Loucy (cell line): ENCODE measurements at regions not wholly inside any gene's neighbourhood (a gene's known extent, or its start where the extent isn't known, plus 50 kb on each side); places are given as distances from the start of the nearest gene placed in this dataset.

Experiments used
- H2AFZ ChIP-seq: fragments of 200-600 bp; sonication (generic); 2 replicates; pipeline ENCODE4 v1.6.0; 2016; ENCODE audit warnings: antibody characterized with exemption, mild to moderate bottlenecking, low read length, moderate library complexity
- H3F3A ChIP-seq: fragments of 200-600 bp; 2 replicates; pipeline ENCODE4 v1.6.0; 2016; ENCODE audit warnings: antibody characterized with exemption, low read depth, mild to moderate bottlenecking
- H3K27me3 ChIP-seq: fragments of 200-600 bp; sonication (generic); 2 replicates; pipeline ENCODE4 v1.6.1; 2014; ENCODE audit warnings: low read length, mild to moderate bottlenecking; ENCODE audit not compliant: insufficient read depth, poor library complexity, severe bottlenecking
- H3K36me3 ChIP-seq: fragments of 200-600 bp; sonication (generic); 2 replicates; pipeline ENCODE4 v1.6.1; 2016; ENCODE audit warnings: low read length; ENCODE audit not compliant: insufficient read depth
- H3K4me1 ChIP-seq: fragments of 200-600 bp; sonication (generic); 2 replicates; pipeline ENCODE4 v1.5.1; 2014; ENCODE audit warnings: low read length, mild to moderate bottlenecking; ENCODE audit not compliant: insufficient read depth, poor library complexity, severe bottlenecking
- H3K4me2 ChIP-seq: fragments of 200-600 bp; sonication (generic); 2 replicates; pipeline ENCODE4 v1.6.0; 2014; ENCODE audit warnings: antibody characterized with exemption, low read length, low read depth, mild to moderate bottlenecking; ENCODE audit not compliant: poor library complexity, severe bottlenecking
- H3K4me3 ChIP-seq: fragments of 200-600 bp; sonication (generic); 2 replicates; pipeline ENCODE4 v1.5.1; 2014; ENCODE audit warnings: low read length, mild to moderate bottlenecking, mixed read lengths; ENCODE audit not compliant: poor library complexity, severe bottlenecking
- H3K79me2 ChIP-seq: fragments of 200-600 bp; sonication (generic); 2 replicates; pipeline ENCODE4 v1.6.1; 2014; ENCODE audit warnings: low read length; ENCODE audit not compliant: insufficient read depth
- H3K9ac ChIP-seq: fragments of 200-600 bp; sonication (generic); 2 replicates; pipeline ENCODE4 v1.6.0; 2014; ENCODE audit warnings: mild to moderate bottlenecking, low read depth, low read length, moderate library complexity; ENCODE audit not compliant: poor library complexity, severe bottlenecking
- H3K9me2 ChIP-seq: fragments of 200-600 bp; sonication (generic); replicated peaks from 2 replicates; pipeline ENCODE4 v1.6.1; 2016; ENCODE audit warnings: low read depth, low read length, mixed read lengths
- H3K9me3 ChIP-seq: fragments of 200-600 bp; sonication (generic); 2 replicates; pipeline ENCODE4 v1.6.1; 2014; ENCODE audit warnings: mild to moderate bottlenecking, antibody characterized with exemption, low read length, low read depth; ENCODE audit not compliant: insufficient read depth
- H4K20me1 ChIP-seq: fragments of 200-600 bp; sonication (generic); 2 replicates; pipeline ENCODE4 v1.6.0; 2014; ENCODE audit warnings: antibody characterized with exemption, low read length, mild to moderate bottlenecking; ENCODE audit not compliant: insufficient read depth, poor library complexity, severe bottlenecking
- EZH2phosphoT487 ChIP-seq: fragments of 200-600 bp; IDR thresholded peaks from 2 replicates; pipeline ENCODE4 v1.6.1; 2018; ENCODE audit warnings: antibody characterized with exemption, mild to moderate bottlenecking, moderate library complexity, borderline replicate concordance
- TF ChIP-seq, protein P1 (sequence below): fragments of 200-600 bp; sonication (generic); conservative IDR thresholded peaks from 2 replicates; pipeline ENCODE4 v1.5.1; 2014; ENCODE audit warnings: mild to moderate bottlenecking, antibody characterized with exemption, low read length

DNA sequence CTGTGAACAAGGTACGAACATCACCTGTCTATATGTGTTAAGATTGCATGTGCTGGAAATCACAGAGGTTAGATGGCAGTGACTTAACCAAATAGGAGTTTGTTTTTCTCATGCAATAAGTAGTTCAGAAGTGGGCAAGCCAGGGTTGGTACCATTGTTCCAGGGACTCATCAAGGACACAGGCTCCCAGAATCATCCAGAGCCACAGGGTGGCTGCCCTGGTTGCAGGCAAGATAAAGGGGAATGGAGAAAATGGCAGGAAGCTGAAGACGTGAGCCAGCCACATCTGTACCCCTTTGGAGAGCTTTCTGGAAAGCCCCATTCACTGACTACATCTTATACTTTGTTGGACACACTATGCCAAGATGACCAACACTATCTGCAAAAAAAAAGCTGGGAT is 126.0 kb upstream of the IL12B start:
- no peak overlapping the region for H2AFZ ChIP-seq

DNA sequence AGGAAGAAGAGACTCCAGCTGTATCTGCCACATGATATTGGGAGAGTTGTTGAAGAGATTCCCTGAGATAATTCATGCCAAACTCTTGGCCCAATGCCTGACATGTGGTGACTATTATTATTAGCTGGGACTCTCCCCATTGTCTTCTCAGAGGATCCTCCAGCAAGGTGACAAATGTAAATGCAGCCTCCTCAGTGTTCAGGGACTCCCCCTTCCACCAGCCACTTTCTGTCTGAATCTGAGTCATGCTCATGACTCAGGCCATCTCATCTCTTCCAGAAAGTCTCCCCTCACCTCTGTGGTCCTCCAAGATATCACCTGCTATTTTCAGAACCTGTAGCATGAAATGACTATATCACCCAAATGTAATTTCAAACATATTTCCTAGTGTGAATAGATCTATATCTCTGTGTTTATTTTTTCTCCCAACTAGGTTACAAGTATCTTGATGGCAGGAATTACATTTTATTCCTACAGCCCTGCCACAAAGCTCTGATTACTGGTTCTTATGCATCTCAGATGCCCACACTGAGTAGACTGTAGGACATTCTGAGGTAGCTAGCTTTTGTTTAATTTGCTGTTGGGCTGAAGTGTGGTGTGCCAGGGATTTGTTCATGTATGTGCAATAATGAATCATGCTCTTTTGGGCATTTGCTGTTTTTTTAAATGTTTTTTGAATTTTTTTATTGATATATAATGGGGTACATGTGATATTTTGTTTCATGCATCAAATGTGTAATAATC is 126.6 kb upstream of the IL12B start:
- Histone ChIP-seq H3K9me3 (no peaks in the 10 kb centered on the region), H3K79me2 (no peaks in the 10 kb centered on the region), H2AFZ (no peak overlapping the region), H4K20me1 (no peaks in the 10 kb centered on the region), H3K36me3 (no peaks in the 10 kb centered on the region), H3F3A (no peaks in the 10 kb centered on the region), H3K4me2 (no peak overlapping the region), H3K9me2 (no peaks in the 10 kb centered on the region), H3K4me3 (no peak overlapping the region), H3K4me1 (no peaks in the 10 kb centered on the region), H3K27me3 (no peaks in the 10 kb centered on the region), H3K9ac (no peak overlapping the region)
- TF ChIP-seq, protein P1, sequence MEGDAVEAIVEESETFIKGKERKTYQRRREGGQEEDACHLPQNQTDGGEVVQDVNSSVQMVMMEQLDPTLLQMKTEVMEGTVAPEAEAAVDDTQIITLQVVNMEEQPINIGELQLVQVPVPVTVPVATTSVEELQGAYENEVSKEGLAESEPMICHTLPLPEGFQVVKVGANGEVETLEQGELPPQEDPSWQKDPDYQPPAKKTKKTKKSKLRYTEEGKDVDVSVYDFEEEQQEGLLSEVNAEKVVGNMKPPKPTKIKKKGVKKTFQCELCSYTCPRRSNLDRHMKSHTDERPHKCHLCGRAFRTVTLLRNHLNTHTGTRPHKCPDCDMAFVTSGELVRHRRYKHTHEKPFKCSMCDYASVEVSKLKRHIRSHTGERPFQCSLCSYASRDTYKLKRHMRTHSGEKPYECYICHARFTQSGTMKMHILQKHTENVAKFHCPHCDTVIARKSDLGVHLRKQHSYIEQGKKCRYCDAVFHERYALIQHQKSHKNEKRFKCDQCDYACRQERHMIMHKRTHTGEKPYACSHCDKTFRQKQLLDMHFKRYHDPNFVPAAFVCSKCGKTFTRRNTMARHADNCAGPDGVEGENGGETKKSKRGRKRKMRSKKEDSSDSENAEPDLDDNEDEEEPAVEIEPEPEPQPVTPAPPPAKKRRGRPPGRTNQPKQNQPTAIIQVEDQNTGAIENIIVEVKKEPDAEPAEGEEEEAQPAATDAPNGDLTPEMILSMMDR = no peak
- TF ChIP-seq EZH2phosphoT487 = no peak

More for the DNA sequence above, 126.0 kb upstream of the IL12B start:
- Histone ChIP-seq H3K79me2 (no peaks in the 10 kb centered on the region), H3K4me1 (no peaks in the 10 kb centered on the region), H3K9me3 (no peaks in the 10 kb centered on the region), H4K20me1 (no peaks in the 10 kb centered on the region), H3F3A (no peaks in the 10 kb centered on the region), H3K9me2 (no peaks in the 10 kb centered on the region), H3K4me3 (no peak overlapping the region), H3K27me3 (no peaks in the 10 kb centered on the region), H3K4me2 (no peak overlapping the region), H3K36me3 (no peaks in the 10 kb centered on the region), H3K9ac (no peak overlapping the region)
- no peak for TF ChIP-seq EZH2phosphoT487
- TF ChIP-seq, protein P1 = no peak

DNA sequence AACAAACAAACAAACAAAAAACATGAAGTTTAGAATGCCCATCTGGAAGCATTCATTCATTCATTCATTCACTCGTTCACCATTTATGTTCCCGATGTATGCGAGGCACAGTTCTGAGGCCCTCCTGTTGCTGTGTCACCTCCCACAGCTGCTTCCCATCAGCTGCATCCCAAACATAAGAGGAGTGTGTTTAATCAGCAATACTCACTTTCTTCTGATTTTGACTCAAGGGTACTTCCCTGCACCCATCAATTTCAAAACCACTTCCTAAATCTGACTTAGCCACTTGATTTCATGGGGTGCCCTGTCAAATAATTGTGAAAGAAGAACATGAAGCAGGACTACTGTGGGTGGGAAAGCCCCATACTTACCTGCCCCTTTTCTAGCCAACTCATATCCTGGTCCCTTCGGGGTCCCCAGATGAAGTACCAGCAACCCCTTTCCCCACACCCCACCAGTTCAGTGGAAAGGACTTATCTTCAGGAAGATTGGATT is 128.0 kb upstream of the IL12B start:
- no peak overlapping the region for H3K4me2 ChIP-seq
- H3K27me3 ChIP-seq = no peaks in the 10 kb centered on the region
- no peak overlapping the region for H2AFZ ChIP-seq
- no peaks in the 10 kb centered on the region for H3F3A ChIP-seq
- H3K79me2 ChIP-seq = no peaks in the 10 kb centered on the region
- no peaks in the 10 kb centered on the region for H4K20me1 ChIP-seq
- no peaks in the 10 kb centered on the region for H3K9me2 ChIP-seq
- TF ChIP-seq EZH2phosphoT487 = no peak
- TF ChIP-seq, protein P1 = no peak
- H3K9me3 ChIP-seq = no peaks in the 10 kb centered on the region
- no peak overlapping the region for H3K4me3 ChIP-seq
- H3K9ac ChIP-seq = no peak overlapping the region
- no peaks in the 10 kb centered on the region for H3K36me3 ChIP-seq
- no peaks in the 10 kb centered on the region for H3K4me1 ChIP-seq
